Caco-2 (cell line): ENCODE measurements at regions not wholly inside any gene's neighbourhood (a gene's known extent, or its start where the extent isn't known, plus 50 kb on each side); places are given as distances from the start of the nearest gene placed in this dataset.

ENCODE experiments used
- BruUV-seq: library from RNA; stranded (reverse); fragments of 400-500 nt; replicated peaks from 2 replicates; lab custom pipeline; 2021; lab: Mats Ljungman, UMichigan
- CTCF ChIA-PET: fragments of 300-600 bp; sonication (Branson Sonifier 250); formaldehyde crosslinking; loops from one replicate; lab custom pipeline; 2022; ENCODE audit warnings: antibody characterized with exemption; lab: Charles Lee
- POLR2A ChIA-PET: fragments of 300-600 bp; sonication (Branson Sonifier 250); formaldehyde crosslinking; loops from one replicate; lab custom pipeline; 2022; ENCODE audit warnings: antibody characterized with exemption; lab: Charles Lee
- DNase-seq, 2 experiments: peaks; one replicate each; pipeline versions ENCODE4 v3.0.0 to v3.0.0-alpha.2; 2020 to 2022
- H3K27me3 ChIP-seq: replicated peaks from 2 replicates; pipeline ENCODE4 v1.6.0; 2011; ENCODE audit warnings: low read length; ENCODE audit not compliant: control insufficient read depth, insufficient read depth
- H3K36me3 ChIP-seq: 2 replicates; pipeline ENCODE4 v1.5.1; 2011; ENCODE audit warnings: low read length; ENCODE audit not compliant: control insufficient read depth, insufficient read depth
- H3K4me1 ChIP-seq: fragments of 250-450 bp; sonication (Bioruptor Pico); 2 replicates; pipeline ENCODE4 v1.5.1; 2020; ENCODE audit warnings: mild to moderate bottlenecking
- H3K4me3 ChIP-seq: 2 replicates; pipeline ENCODE4 v1.5.1; 2011; ENCODE audit warnings: low read depth, mild to moderate bottlenecking, control low read depth, low read length
- H3K9me3 ChIP-seq: fragments of 250-450 bp; sonication (Bioruptor Pico); 2 replicates; pipeline ENCODE4 v1.5.1; 2020; ENCODE audit warnings: mild to moderate bottlenecking, moderate library complexity
- H3K27ac Mint-ChIP-seq: one replicate; pipeline ENCODE4 v1.8.0; 2022; ENCODE audit warnings: mixed read lengths; ENCODE audit not compliant: unreplicated experiment
- H3K27me3 Mint-ChIP-seq: one replicate; pipeline ENCODE4 v1.8.0; 2022; ENCODE audit warnings: mixed read lengths; ENCODE audit not compliant: insufficient read depth, unreplicated experiment
- H3K36me3 Mint-ChIP-seq: one replicate; pipeline ENCODE4 v1.8.0; 2022; ENCODE audit warnings: mild to moderate bottlenecking, mixed read lengths; ENCODE audit not compliant: insufficient read depth, unreplicated experiment
- H3K4me1 Mint-ChIP-seq: one replicate; pipeline ENCODE4 v1.8.0; 2022; ENCODE audit warnings: low read depth, mixed read lengths; ENCODE audit not compliant: unreplicated experiment
- H3K4me3 Mint-ChIP-seq: one replicate; pipeline ENCODE4 v1.8.0; 2022; ENCODE audit warnings: mild to moderate bottlenecking, moderate library complexity, mixed read lengths; ENCODE audit not compliant: unreplicated experiment
- H3K9me3 Mint-ChIP-seq: one replicate; pipeline ENCODE4 v1.8.0; 2022; ENCODE audit warnings: mixed read lengths; ENCODE audit not compliant: unreplicated experiment
- intact Hi-C: fragments of 100-400 bp; cut with micrococcal nuclease; formaldehyde crosslinking; loops from one replicate; pipeline ENCODE4 v1.10.0; 2022; ENCODE audit not compliant: unreplicated experiment
- TF ChIP-seq, protein P1 (sequence below), 2 experiments: fragments of 200-600 bp in 1 of 2; IDR thresholded peaks; 1 replicate in 1 of 2; 2 replicates in 1 of 2; pipeline versions ENCODE4 v1.5.1 to v1.8.0; 2011 to 2022; ENCODE audit warnings: antibody characterized with exemption in 1 of 2, control low read depth in 1 of 2, inconsistent platforms in 1 of 2, low read depth in 1 of 2, low read length in 1 of 2, mild to moderate bottlenecking in 1 of 2, moderate library complexity in 1 of 2; ENCODE audit not compliant: insufficient read depth in 1 of 2, severe bottlenecking in 1 of 2, unreplicated experiment in 1 of 2

DNA sequence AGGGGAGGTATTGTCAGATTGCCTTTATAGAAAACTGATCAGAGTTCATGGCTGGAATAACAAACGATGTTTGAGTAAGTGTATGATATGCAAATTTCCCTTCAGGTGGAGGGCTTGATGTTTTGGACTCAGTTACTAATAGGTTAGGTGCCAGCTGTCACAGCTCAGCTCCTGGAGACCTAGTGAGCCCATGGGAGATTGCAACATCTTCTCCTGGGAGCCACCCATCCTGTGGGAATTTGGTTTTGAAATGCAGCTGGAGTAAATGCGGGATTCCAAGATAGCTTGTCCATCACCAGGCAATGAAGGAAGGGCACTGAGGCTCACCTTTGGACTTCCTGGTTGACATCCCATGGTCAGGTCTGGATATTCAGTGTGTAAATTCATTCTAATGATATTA is 211.4 kb upstream of the NRIP1 start:
- no peak overlapping the region for H3K27ac Mint-ChIP-seq
- no peaks in the 10 kb centered on the region; the same call in 1 of the 2 replicates for H3K4me1 ChIP-seq
- H3K4me1 Mint-ChIP-seq: peaks cover 7% of the 10 kb centered on the region
- ChIA-PET POLR2A (no interaction called here), CTCF (no interaction called here)
- no peaks in the 10 kb centered on the region for H3K36me3 Mint-ChIP-seq
- no peaks in the 10 kb centered on the region for H3K36me3 ChIP-seq
- no peaks in the 10 kb centered on the region for H3K27me3 ChIP-seq
- H3K4me3 ChIP-seq: no peak overlapping the region
- DNase-seq: no peak
- H3K9me3 Mint-ChIP-seq: peaks cover 6% of the 10 kb centered on the region
- no peaks in the 10 kb centered on the region for H3K9me3 ChIP-seq
- no TSS peak for BruUV-seq
- intact Hi-C loops: no loop called here
- no peak overlapping the region for H3K4me3 Mint-ChIP-seq
- TF ChIP-seq, protein P1, sequence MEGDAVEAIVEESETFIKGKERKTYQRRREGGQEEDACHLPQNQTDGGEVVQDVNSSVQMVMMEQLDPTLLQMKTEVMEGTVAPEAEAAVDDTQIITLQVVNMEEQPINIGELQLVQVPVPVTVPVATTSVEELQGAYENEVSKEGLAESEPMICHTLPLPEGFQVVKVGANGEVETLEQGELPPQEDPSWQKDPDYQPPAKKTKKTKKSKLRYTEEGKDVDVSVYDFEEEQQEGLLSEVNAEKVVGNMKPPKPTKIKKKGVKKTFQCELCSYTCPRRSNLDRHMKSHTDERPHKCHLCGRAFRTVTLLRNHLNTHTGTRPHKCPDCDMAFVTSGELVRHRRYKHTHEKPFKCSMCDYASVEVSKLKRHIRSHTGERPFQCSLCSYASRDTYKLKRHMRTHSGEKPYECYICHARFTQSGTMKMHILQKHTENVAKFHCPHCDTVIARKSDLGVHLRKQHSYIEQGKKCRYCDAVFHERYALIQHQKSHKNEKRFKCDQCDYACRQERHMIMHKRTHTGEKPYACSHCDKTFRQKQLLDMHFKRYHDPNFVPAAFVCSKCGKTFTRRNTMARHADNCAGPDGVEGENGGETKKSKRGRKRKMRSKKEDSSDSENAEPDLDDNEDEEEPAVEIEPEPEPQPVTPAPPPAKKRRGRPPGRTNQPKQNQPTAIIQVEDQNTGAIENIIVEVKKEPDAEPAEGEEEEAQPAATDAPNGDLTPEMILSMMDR (IDR thresholded peaks at IDR 0.05; ENCODE audit: insufficient read depth in 1 of 2, low read depth in 1 of 2, low read length in 1 of 2, severe bottlenecking in 1 of 2, unreplicated experiment in 1 of 2): no peak
- H3K27me3 Mint-ChIP-seq: no peaks in the 10 kb centered on the region

DNA sequence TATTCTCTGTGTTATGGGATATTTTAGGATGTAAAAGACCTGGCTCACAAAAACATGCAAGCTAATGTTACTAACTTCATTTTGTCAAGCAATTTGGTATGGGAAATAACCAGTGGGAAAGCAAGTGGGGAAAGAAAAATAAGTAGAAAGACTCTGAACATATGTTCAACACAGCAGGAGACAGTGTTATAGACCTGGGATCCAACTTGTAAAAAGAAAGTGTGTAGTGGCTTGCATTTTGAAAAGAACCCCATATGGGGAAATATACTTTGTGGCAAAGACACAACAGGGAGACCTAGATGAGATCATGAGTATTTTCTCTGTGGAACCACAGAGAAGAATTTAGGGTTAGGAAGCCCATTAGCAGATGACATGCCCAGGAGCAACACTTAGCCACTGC is 212.7 kb upstream of the NRIP1 start:
- H3K9me3 ChIP-seq: no peaks in the 10 kb centered on the region
- CTCF ChIA-PET: no interaction called here
- no peak for DNase-seq
- Mint-ChIP-seq H3K9me3 (peaks cover 10% of the 10 kb centered on the region), H3K27ac (no peak overlapping the region), H3K4me3 (no peak overlapping the region), H3K27me3 (no peaks in the 10 kb centered on the region), H3K36me3 (no peaks in the 10 kb centered on the region), H3K4me1 (peaks cover 7% of the 10 kb centered on the region)
- intact Hi-C loops: no loop called here
- H3K27me3 ChIP-seq: no peaks in the 10 kb centered on the region
- no peaks in the 10 kb centered on the region for H3K36me3 ChIP-seq
- BruUV-seq: no TSS peak
- TF ChIP-seq, protein P1 (IDR thresholded peaks at IDR 0.05; ENCODE audit: insufficient read depth in 1 of 2, low read depth in 1 of 2, low read length in 1 of 2, severe bottlenecking in 1 of 2, unreplicated experiment in 1 of 2): no peak
- H3K4me1 ChIP-seq: no peaks in the 10 kb centered on the region
- POLR2A ChIA-PET: no interaction called here
- no peak overlapping the region for H3K4me3 ChIP-seq

DNA sequence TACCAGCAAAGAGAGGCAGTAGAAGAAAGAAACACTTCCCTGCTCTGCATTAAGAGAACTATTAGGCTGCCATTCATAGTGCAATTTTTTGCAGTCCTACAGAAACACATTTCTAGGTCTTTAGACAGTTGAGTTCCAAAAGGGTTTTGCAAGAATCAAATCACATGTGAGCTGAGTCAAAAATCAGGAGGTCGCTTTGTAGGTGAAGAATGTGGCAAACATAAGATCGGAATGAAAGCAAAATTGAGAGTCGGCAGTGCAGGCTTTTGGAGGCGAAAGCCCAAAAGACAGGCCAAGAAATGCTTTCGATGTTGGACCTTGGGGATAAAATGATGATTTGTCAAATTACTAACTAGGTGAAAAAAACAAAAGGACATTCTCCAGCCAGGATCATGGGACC is 213.5 kb upstream of the NRIP1 start:
- H3K27ac Mint-ChIP-seq: no peak overlapping the region
- no TSS peak for BruUV-seq
- peaks cover 10% of the 10 kb centered on the region for H3K9me3 Mint-ChIP-seq
- ChIA-PET CTCF (no interaction called here), POLR2A (no interaction called here)
- H3K27me3 Mint-ChIP-seq: no peaks in the 10 kb centered on the region
- H3K36me3 ChIP-seq: no peaks in the 10 kb centered on the region
- no peaks in the 10 kb centered on the region for H3K9me3 ChIP-seq
- no peak overlapping the region for H3K4me3 ChIP-seq
- peaks cover 11% of the 10 kb centered on the region for H3K4me1 Mint-ChIP-seq
- H3K4me1 ChIP-seq: no peaks in the 10 kb centered on the region
- H3K4me3 Mint-ChIP-seq: no peak overlapping the region
- H3K27me3 ChIP-seq: no peaks in the 10 kb centered on the region
- no peaks in the 10 kb centered on the region for H3K36me3 Mint-ChIP-seq
- intact Hi-C loops: no loop called here
- TF ChIP-seq, protein P1 (IDR thresholded peaks at IDR 0.05; ENCODE audit: insufficient read depth in 1 of 2, low read depth in 1 of 2, low read length in 1 of 2, severe bottlenecking in 1 of 2, unreplicated experiment in 1 of 2): no peak
- DNase-seq: no peak
